HEK293T (cell line): ENCODE measurements at regions not wholly inside any gene's neighbourhood (a gene's known extent, or its start where the extent isn't known, plus 50 kb on each side); places are given as distances from the start of the nearest gene placed in this dataset.

ENCODE experiments used
- ARNT ChIP-seq: fragments of 450-650 bp; IDR thresholded peaks from 2 replicates; pipeline ENCODE4 v1.6.1; 2017; ENCODE audit warnings: mild to moderate bottlenecking
- BHLHE40 ChIP-seq: fragments of 450-650 bp; IDR thresholded peaks from 2 replicates; pipeline ENCODE4 v1.6.1; 2016; ENCODE audit warnings: mild to moderate bottlenecking, moderate library complexity, borderline replicate concordance
- CTBP1 ChIP-seq: fragments of 450-650 bp; IDR thresholded peaks from 2 replicates; pipeline ENCODE4 v1.6.1; 2016; ENCODE audit warnings: borderline replicate concordance
- FOXK2 ChIP-seq: fragments of 450-650 bp; IDR thresholded peaks from 2 replicates; pipeline ENCODE4 v1.6.1; 2016; ENCODE audit warnings: mild to moderate bottlenecking
- FOXM1 ChIP-seq: fragments of 450-650 bp; IDR thresholded peaks from 2 replicates; pipeline ENCODE4 v1.6.1; 2017; ENCODE audit warnings: mild to moderate bottlenecking, borderline replicate concordance
- L3MBTL2 ChIP-seq: fragments of 450-650 bp; conservative IDR thresholded peaks from 2 replicates; pipeline ENCODE4 v1.6.1; 2016; ENCODE audit warnings: mild to moderate bottlenecking
- NFRKB ChIP-seq: fragments of 450-650 bp; IDR thresholded peaks from 2 replicates; pipeline ENCODE4 v1.6.1; 2016; ENCODE audit warnings: mild to moderate bottlenecking, moderate library complexity
- SUZ12 ChIP-seq: fragments of 450-650 bp; IDR thresholded peaks from 2 replicates; pipeline ENCODE4 v1.6.1; 2016; ENCODE audit warnings: mild to moderate bottlenecking

GRCh38 chr11:127711748-127712147, 711.2 kb upstream of the KIRREL3 start:
- TF ChIP-seq FOXK2 (no peak), SUZ12 (no peak), FOXM1 (no peak), ARNT (no peak), NFRKB (no peak), L3MBTL2 (no peak), BHLHE40 (no peak), CTBP1 (no peak)
